NOMO-1 treated with DMSO at 0.1 percent for 48 hours (cell line): ENCODE measurements at regions not wholly inside any gene's neighbourhood (a gene's known extent, or its start where the extent isn't known, plus 50 kb on each side); places are given as distances from the start of the nearest gene placed in this dataset.
"Not testable (repeated sequence)": the region's sequence is repeated elsewhere in the genome, so short reads cannot be mapped to it uniquely, and the experiment has no call there.

ENCODE experiments used
- DNase-seq: peaks from one replicate; lab custom pipeline; 2025; ENCODE audit not compliant: unreplicated experiment; lab: John Stamatoyannopoulos, UW

GRCh38 chr12:40172879-40173278 lies 51.9 kb upstream of the LRRK2 start:
- no peak for DNase-seq

GRCh38 chr12:40171501-40171900 lies 53.3 kb upstream of the LRRK2 start:
- DNase-seq = peak; percentile 30

GRCh38 chr12:40171066-40171465 lies 53.7 kb upstream of the LRRK2 start:
- DNase-seq = no peak

GRCh38 chr12:40170593-40170992 lies 54.2 kb upstream of the LRRK2 start:
- DNase-seq = no peak

GRCh38 chr12:40168868-40169267 lies 55.9 kb upstream of the LRRK2 start:
- DNase-seq = no peak

- not testable (repeated sequence) for DNase-seq
Measured at GRCh38 chr12:40168419-40168818, 56.4 kb upstream of the LRRK2 start.

- DNase-seq = peak; percentile 18
Measured at GRCh38 chr12:40168001-40168400, 56.8 kb upstream of the LRRK2 start.

- DNase-seq = no peak
Measured at GRCh38 chr12:40165179-40165578, 59.3 kb upstream of the SLC2A13 start.

GRCh38 chr12:40164034-40164433 lies 58.2 kb upstream of the SLC2A13 start:
- no peak for DNase-seq

- no peak for DNase-seq
Measured at GRCh38 chr12:40162033-40162432, 56.2 kb upstream of the SLC2A13 start.

- DNase-seq = peak; percentile 92
Measured at GRCh38 chr12:40158592-40159111, 52.8 kb upstream of the SLC2A13 start.

- DNase-seq = no peak
Measured at GRCh38 chr12:40157336-40157735, 51.5 kb upstream of the SLC2A13 start.

GRCh38 chr12:40156021-40156764 lies 50.3 kb upstream of the SLC2A13 start:
- no peak for DNase-seq
